NCI-H526 (cell line): ENCODE measurements at regions not wholly inside any gene's neighbourhood (a gene's known extent, or its start where the extent isn't known, plus 50 kb on each side); places are given as distances from the start of the nearest gene placed in this dataset.
A peak's percentile ranks its signal among the peaks of the same experiment; 100 is the strongest.

Experiments
- DNase-seq, 2 experiments: peaks; one replicate each; lab custom pipeline; 2025; lab: John Stamatoyannopoulos, UW

DNA sequence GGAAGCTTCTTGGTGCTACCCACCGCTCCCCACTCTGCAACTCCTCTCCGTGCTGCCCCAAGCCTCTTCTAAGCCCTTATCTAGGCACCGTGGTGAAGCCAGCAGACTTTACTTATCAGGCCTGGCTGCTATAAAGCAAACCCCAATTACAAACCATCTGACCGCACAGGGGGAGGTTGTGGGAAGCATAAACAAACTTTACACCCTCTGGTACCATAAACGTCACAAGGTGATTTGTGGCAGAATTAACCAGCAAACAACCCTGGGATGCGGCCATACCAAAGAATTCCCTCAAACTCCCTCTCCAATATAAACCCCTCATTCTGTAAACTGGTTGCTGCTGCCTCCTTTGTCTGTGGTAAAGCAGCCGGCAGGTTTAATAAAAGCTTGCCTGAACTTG, 55.2 kb downstream of the MAGEC2 start:
- no peak for DNase-seq

DNA sequence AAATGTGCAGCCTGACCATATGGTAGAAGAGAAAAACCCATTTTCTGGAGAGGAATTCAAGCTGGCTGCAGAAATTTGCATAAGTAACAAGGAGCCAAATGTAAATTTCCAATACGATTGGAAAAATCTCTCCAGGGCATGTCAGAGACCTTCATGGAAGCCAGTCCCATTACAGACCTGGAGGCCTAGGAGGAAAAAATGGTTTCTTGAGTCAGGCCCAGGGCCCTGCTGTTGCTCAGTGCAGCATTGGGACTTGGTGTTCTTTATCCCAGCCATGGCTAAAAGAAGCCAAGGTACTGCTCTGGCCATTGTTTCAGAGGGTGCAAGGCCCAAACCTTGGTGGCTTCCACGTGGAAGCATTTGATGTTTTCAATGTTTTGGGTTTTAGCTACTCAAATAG, 70.6 kb downstream of the MAGEC2 start:
- no peak for DNase-seq

DNA sequence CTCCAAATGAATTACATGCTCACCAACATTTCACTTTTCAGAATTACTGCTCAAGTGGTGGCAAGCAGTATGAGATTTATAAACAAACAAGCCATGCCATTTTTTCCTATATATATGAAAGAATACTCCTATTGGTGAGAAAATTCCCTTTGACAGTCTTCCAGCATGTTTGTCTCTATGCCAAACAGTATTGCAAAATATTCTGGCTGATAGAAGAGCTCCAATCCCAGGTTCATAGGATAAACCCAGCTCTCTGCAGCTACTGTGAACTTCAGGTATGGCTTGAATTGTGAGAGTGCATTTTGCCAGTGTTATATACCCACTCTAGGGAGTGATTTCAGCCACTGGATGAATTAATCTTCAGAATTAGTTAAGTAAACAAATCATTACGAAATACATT, 108.8 kb downstream of the MAGEC2 start:
- no peak for DNase-seq

DNA sequence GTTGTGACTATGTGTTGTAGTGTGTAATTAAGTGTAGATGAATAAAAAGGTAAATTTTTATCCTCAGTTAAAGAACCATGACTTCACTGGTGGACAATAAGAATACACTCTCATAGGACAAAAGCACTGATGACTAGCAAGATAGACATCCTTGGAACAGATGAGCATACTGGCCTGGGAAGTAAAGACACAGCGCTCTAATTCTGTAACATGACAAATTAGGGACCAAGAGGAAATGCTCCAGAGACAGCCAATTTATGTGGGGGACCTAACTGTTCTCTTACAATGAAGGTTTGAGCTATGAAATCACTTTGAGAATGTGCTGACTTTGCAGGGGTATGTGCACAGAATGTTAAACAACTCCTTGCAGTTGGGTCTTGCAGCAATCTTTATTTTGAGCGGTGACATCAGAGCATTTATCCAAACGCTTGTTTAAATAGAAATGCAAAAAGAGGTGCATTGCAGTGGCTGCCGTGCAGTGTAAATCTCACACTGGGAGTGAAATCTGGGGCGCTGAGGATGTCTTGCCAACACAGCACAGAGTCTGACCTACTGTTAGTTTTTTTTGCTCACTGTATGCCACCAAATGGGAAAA, 109.3 kb downstream of the MAGEC2 start:
- no peak for DNase-seq

DNA sequence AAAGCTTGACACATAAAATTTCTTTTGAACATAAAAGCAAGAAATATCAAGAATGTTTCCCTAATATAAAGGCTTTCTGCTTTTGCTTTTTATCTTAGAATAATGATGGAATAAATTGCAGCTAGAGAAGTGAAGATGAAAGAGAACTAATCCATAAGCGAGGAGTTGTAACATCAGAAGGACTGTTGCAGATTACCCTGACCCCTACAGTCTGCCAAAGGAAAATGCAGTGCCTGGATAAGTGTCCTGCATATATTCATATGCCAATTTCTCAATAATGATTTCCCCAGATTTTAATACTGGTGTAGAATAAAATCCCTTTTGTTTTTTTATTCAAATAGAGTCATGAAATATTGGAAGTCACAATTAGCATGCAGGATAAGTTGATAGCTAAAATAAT, 115.9 kb downstream of the MAGEC2 start:
- DNase-seq, result peak in 1 of 2 experiments; percentile 10

DNA sequence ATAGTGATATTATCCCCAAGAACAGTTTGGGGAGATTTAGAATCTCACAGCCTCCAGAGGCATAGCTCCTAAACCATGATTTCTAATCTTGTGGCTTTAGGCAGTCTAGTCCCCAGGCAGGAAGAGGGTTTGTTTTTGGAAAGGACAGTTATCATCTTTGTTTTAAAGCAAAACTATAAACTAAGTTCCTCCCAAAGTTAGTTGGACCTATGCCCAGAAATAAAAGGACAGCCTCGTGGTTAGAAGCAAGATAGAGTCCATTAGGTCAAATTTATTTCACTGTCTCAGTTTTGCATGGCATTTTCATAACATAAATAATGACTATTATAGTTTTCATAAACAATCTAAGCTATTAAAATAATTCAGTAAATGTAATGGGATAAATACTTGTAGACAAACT, 120.5 kb downstream of the MAGEC2 start:
- DNase-seq, result no peak

DNA sequence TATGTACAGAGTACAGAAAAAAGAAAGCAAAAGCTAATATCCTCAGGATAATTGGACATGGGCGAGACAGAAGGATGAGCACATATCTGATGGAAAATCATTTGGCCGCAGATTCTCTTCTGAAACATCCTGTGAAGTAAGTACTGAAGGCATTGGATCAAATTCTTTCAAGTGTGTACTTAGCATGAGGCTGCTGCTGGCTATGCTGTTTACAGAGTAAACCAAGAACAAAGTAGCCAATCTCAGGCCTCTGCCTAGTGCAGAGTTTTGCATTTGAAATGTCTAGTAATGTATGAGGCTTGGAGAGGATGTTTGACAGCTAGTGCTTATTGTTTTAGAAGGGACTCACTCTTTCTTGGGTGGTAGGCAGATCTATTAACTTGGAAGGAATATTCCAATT, 128.5 kb downstream of the MAGEC2 start:
- no peak for DNase-seq

DNA sequence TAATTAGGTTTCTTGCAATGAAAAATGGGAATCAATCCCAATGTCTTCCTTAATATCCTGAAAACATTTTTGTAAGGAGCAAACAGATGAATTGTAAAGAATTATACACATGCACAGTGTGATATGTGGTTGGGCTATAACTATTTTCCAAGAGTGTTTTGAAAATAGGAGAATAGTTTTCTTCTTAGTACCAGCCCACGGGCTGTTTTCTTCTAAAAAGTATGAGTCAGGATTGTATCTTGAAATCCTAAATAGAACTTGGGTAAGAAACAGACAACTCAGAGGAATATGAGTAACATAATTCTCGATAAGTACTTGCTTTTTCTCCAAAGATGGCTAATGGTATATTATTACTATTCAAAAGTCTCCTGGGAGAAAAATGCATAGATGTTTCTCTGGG, 136.7 kb downstream of the MAGEC2 start:
- no peak for DNase-seq

DNA sequence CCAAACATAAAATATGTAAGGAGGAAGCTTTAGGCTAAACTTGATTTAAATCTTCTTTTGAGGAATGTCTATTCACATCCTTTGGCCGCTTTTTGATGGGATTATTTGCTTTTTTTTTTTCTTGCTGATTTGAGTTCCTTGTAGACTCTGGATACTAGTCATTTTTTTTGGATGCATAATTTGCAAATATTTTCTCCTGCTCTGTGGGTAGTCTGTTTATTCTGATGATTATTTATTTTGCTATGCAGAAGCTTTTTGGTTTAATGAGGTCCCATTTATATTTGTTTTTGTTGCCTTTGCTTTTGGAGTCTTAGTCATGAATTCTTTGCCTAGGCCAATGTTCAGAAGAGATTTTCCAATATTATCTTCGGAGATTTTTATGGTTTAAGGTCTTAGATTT, 144.9 kb downstream of the MAGEC2 start:
- DNase-seq, result no peak

DNA sequence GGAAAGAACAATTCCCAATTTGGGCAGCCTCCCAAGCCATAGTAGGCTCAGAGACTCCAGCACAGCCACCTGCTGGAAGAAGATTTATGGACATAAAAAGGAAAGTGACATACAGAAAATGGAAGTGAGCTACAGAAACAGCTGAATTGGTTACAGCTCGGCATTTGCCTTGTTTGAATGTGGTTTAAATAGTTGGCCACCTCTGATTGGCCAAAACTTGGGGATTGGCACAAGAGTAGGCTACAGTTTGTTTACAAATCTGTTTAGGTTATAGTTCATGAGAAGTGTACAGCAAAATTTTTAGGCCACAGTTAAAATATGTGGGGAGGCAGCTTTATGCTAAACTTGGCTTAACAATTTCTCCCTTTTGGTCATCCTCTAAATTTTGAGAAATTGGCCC, 150.4 kb downstream of the MAGEC1 start:
- no peak for DNase-seq

DNA sequence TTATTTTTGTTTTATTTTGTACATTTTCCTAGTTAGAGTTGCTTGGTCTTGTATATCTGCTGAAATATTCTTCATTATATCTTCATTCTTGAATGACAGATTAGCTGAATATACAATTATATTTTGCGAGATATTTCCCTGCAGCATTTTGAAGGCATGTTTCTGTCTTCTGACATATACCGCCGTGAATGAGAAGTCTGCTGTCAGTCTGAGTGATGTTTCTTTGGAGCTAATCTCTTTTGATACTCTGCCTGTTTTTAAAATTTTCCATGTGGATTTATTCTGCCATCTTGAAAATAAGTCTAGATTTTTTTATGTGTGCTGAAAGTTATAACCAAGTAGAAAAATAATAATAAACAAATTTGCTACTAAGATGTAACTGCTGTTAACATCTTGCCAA, 148.5 kb downstream of the MAGEC1 start:
- DNase-seq, result no peak

DNA sequence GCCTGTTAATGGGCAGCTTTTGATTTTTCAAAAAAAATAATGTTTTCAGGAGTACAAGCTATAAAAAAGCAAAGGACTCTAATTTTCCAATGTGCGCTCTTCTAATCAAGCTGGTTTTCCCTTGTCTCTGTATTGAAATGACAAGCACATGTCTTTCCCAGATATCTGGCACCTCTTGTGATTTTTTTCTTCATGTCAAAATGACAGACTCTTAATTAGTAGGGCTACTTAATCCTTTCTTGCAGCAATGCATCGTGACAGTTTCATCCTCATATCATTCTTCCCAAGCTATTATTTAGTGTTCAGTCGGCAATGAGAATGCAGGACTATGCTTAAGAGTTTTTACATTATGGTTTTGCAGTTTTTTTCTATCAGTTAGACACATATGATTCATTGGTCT, 139.5 kb downstream of the MAGEC1 start:
- no peak for DNase-seq

DNA sequence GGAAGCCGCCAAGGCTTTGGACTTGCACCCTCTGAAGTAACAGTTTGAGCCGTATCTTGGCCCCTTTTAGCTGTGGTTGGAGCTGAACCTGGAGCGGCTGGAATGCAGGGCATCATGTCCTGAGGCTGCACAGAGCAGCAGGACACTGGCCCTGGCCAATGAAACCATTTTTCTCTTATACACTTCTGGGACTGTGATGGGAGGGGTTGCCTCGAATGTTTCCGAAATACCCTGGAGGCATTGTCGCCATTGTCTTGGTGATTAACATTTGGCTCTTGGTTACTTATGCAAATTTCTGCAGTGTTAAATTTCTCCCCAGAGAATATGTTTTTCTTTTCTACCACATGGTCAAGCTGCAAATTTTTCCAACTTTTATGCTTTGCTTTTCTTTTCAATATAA, 137.2 kb downstream of the MAGEC1 start:
- DNase-seq, result no peak

DNA sequence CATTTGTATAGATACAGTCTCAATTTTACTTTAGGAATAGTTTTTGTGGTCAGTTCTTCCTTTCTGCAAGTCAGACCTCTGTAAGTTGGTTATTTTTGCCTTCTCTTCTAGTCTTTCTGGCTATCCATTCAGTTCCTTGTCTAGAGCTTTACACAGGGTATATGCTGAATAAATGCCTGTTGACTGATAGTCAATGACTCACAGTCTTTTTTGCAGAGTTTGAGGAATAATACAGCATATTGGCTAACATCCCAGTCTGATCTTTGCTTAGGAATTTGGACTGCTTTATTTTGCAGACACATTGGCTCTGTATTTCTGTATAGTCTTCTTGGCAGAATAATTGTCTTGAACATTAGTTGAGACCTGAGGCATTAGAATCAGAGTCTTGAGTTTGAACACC, 132.4 kb downstream of the MAGEC1 start:
- no peak for DNase-seq

DNA sequence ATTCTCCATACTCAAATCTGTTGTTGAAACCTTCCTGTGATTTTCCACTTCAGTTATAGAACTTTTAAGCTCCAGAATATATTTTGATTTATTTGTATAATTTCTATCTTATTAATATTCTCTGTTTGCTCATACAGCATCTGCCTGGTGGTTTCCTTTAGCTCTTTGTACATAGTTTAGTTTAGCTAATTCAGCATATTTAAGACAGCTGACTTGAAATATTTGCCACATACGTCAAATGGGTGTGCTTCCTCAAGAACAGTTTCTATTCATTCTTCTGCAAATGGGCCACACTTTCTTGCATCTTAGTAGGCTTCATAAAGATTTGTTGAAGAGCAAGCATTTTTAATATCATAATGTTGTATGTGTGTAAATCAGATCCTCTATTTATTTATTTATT, 101.8 kb downstream of the MAGEC1 start:
- no peak for DNase-seq

DNA sequence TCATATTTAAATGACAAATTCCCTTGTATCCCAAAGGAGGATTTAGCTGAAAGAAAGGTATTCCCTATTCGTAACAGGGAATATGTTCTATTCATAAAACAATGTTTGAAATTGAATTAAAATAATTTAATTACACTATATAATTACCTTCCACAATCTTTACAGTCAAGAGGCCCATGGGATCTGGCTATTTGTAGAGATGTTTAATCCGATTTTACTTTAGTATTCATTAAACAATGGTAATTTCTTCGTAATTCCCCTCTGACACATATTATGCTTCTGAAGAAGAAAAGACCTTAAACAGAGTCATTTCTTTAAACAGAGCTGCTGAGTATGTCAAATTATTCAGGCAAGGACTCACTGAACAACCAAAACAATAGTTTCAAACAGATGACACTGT, 98.8 kb downstream of the MAGEC1 start:
- no peak for DNase-seq

DNA sequence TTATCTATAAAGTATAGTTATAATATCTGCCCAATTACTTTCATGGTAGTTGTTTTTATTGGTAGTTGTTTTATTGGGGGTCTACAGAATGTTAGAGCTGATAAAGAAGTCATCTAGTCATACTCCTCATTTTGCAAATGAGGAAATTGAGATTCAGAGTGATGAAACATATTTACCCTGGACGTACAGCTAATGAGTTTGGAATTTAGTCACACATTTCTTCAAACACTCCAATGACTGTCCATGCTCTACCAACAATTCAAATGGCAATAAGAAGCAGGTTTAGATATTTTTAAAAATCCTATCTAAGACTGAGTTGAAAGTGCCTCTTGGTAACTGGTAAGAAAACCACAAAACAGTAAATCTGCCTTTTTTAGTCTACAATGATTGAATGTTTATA, 98.2 kb downstream of the MAGEC1 start:
- no peak for DNase-seq

DNA sequence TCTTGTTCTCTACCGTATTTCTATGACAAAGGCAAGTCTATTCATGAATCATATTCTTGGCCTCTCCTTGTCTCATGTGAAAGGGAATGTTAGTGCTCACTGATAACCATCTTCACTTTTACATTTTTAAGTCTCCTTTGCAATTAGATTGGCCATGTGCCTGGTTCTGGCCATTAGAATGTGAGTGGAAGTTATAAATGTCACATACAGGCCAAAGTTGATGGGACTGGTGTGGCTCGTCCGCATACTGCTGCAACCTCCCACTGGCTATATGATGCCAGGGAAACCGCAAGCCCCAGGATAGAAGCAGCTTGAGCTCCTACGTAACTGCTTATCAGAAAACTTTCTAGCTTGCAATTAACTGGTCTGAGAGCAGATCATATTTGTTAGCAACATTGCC, 86.1 kb downstream of the MAGEC1 start:
- DNase-seq, result no peak

DNA sequence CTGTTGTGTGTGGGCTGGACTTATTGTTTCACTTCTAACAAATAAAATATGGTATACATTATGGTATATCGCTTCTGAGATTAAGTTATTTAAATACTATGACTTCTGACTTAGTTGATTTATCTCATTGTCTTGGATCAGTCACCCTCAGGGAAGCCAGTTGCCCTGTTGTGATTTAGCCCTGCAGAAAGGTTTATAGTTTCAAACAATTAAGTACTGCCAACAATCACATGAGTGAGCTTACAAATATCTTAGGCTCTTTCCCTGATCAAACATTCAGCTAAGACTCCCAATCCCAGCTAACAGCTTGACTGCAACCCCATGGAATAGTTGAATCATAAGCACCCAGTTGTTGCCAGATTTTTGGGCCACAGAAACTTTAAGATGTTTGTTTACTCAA, 85.4 kb downstream of the MAGEC1 start:
- no peak for DNase-seq

DNA sequence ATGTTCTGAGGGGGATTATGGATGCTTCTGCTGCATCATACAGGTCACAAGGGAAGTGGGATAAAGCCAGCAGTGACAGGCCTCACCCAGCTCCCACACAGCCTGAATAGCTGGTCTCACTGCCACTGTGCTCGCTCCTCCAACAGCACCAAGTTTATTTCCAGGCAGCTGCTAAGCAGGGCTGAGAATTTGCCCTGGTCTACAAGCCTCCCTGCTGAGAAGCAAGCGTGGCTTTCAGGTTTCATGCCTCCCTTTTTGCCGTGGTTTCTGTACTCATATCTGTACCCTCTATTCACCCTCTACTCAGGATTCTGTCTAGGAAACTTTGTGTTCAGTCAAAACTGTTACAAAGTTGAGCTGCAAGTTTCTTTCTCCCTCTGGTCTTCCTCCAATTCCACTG, 78.6 kb downstream of the MAGEC1 start:
- DNase-seq, result no peak

DNA sequence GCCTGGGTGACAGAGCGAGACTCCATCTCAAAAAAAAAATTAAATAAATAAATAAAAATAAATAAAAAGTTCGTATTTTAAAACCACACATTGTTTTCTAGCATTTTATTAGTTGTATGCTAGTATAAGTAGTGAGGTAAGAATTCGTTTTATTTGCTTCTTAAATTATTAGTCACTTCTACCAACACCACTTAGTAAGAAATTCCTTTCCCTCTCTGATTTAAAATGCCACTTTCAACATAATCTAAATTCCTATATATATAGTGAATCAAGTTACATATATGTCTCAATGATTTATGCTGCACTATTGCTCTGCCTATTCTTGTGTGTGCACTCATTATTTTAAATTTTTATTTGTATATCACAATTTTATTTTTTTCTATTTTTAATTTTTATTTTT, 72.1 kb downstream of the MAGEC1 start:
- no peak for DNase-seq

DNA sequence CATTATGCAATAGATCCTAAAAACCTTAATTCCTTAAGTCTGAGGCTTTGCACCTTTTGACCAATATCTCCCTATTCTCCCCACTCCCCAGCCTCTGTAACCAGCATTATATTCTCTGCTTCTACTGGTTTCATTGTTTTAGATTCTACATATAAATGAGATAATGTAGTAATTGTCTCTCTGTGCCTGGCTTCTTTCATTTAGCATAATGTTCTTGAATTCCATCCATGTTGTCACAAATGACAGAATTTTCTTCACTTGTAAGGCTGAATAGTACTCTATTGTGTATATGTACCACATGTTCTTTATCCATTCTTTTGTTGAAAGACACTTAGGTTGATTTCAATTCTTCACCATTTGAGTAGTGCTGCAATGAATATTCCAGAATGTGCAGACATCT, 66.0 kb downstream of the MAGEC1 start:
- DNase-seq, result no peak

DNA sequence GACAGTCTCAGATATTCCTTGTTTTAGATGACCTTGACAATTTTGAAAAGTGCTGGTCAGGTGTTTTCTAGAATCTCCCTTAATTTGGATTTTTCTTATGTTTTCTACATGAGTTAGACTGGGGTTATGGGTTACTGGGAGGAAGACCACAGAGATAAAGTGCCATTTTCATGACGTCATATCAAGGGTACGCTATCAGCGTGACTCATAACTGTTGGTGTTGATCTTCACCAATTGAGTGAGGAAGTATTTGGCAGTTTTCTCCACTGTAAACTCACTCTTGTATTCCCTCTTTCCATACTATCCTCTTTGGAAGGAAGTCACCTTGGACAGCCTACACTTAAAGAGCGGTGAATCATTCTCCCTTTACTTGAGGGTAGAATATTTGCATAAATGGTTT, 56.9 kb downstream of the MAGEC1 start:
- DNase-seq, result no peak
